GM10248 (cell line): ENCODE measurements at regions not wholly inside any gene's neighbourhood (a gene's known extent, or its start where the extent isn't known, plus 50 kb on each side); places are given as distances from the start of the nearest gene placed in this dataset.

ENCODE experiments used
- CTCF ChIA-PET: fragments of 300-600 bp; sonication (Branson Sonifier 250); formaldehyde crosslinking; extraction: SDS; loops from one replicate; lab custom pipeline; 2021; ENCODE audit warnings: antibody characterized with exemption; lab: Yijun Ruan, JAX
- POLR2A ChIA-PET: fragments of 350-650 bp; sonication (Branson Sonifier 250); formaldehyde crosslinking; extraction: SDS; loops from one replicate; lab custom pipeline; 2020; ENCODE audit warnings: antibody characterized with exemption; lab: Yijun Ruan, JAX
- DNase-seq: peaks from one replicate; pipeline ENCODE4 v3.0.0; 2012; ENCODE audit errors: extremely low spot score
- TF ChIP-seq, protein P1 (sequence below): IDR thresholded peaks from 2 replicates; pipeline ENCODE4 v1.5.1; 2012; ENCODE audit warnings: mild to moderate bottlenecking, low read depth; ENCODE audit errors: extremely low read depth, missing control alignments, control extremely low read depth

DNA sequence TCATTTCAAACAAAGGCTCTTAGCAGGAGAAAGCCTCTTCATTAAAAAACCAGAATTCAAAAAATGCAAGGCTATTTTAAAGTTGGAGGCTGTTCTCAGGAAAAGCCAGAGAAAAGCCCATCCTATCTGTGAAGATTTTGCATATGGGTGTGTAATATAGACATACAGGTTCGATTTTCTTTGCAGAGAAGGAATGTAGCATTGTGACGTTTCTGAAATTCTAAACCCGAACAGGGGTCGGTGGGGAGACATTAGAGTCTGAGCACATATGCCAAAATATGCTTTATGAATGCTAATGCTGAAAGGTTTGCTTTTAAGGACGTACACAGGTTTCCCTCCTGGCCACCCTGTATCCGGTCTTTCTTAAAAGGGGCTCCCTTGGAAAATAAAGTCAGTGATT, 363.1 kb upstream of the PAPPA start:
- POLR2A ChIA-PET, result no interaction called here

DNA sequence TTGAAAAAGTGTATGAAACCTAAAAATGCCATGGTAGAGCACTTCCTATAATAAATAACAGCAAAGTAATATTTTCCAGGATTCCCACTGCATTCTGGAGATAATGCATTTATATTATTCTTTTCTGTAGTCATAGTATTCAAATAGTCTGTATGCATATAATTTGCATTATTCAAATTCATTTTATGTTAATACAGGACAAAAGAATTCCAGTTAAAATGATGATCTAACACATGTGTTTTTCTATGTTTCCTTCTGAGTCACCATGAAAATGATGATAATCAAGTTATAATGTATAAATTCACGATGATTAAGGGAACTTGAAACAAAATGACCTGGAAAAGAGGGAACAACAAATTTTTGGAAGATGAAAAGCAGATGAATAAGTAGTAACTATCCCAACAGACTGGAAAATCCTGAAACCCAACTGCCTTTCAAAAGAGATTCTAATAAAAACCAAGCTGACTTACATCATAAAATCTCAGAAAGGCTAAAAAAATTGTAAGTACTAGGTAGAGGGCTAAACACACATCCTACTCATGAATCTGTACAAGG, 358.6 kb upstream of the PAPPA start:
- POLR2A ChIA-PET, result no interaction called here
- CTCF ChIA-PET, result no interaction called here
- TF ChIP-seq, protein P1, sequence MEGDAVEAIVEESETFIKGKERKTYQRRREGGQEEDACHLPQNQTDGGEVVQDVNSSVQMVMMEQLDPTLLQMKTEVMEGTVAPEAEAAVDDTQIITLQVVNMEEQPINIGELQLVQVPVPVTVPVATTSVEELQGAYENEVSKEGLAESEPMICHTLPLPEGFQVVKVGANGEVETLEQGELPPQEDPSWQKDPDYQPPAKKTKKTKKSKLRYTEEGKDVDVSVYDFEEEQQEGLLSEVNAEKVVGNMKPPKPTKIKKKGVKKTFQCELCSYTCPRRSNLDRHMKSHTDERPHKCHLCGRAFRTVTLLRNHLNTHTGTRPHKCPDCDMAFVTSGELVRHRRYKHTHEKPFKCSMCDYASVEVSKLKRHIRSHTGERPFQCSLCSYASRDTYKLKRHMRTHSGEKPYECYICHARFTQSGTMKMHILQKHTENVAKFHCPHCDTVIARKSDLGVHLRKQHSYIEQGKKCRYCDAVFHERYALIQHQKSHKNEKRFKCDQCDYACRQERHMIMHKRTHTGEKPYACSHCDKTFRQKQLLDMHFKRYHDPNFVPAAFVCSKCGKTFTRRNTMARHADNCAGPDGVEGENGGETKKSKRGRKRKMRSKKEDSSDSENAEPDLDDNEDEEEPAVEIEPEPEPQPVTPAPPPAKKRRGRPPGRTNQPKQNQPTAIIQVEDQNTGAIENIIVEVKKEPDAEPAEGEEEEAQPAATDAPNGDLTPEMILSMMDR, result no peak
- no peak for DNase-seq

More for the DNA sequence above, 363.1 kb upstream of the PAPPA start:
- no peak for DNase-seq
- TF ChIP-seq, protein P1, result no peak
- CTCF ChIA-PET, result interaction anchor here (1.0 kb wide), 1 partner anchor 8 kb away, joined by 3 read pairs; no protein-coding TSS in a partner anchor

DNA sequence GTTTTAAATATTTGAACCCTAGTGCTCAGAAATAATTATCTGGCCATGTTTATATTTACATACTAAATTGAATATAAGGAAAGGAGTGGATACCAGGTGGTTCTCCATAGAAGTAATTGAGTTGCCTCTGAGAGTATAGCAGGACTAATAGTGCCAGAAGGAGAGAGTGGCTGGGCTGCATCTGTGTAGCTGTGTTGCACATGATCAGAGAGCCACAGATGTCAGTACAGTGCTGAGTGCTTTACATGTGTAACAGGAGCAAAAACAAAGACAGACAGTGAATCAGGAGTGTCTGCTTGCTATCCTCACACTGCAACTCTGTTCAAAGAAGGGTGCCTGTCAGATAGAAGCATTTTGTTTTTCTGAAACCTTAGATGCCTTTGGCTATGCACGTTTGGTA, 353.9 kb upstream of the PAPPA start:
- CTCF ChIA-PET, result no interaction called here
- no peak for DNase-seq
- POLR2A ChIA-PET, result no interaction called here

DNA sequence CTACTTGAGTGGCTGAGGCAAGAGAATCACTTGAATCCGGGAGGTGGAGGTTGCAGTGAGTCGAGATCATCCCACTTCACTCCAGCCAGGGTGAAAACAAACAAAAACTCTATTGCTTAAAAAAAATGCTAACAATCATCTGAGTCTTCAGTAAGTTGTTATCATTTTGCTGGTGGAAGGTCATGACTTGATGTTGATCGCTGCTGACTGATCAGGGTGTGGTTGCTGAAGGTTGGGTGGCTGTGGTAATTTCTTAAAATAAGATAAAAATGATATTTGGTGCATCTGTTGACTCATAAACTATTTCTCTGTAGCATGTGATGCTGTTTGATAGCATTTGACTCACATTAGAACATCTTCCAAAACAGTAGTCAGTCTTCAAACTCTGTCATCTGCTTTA, 349.4 kb upstream of the PAPPA start:
- ChIA-PET CTCF (no interaction called here), POLR2A (no interaction called here)
- DNase-seq, result no peak
- TF ChIP-seq, protein P1, result no peak

More for the DNA sequence above, 353.9 kb upstream of the PAPPA start:
- TF ChIP-seq, protein P1, result no peak

DNA sequence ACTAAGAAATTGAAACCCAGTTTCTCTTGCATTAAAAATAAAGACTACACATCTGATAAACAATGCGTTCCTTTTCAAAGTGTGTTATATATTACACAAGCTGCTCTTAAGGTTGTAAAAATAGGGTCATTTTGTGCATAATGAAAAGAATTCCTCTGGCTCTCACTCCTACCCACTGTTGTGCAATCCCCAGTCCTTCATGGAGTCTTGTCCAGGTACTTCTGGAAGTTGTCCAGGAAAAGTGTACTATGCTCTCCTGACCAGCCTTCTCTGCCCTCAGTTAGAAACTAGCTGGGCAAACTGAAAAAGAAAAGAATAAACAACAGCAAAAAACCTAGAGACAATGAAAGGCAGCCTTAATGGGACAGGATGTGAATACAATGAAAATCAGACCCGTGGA, 345.5 kb upstream of the PAPPA start:
- POLR2A ChIA-PET, result no interaction called here
- DNase-seq, result no peak
- TF ChIP-seq, protein P1, result no peak
- CTCF ChIA-PET, result no interaction called here

DNA sequence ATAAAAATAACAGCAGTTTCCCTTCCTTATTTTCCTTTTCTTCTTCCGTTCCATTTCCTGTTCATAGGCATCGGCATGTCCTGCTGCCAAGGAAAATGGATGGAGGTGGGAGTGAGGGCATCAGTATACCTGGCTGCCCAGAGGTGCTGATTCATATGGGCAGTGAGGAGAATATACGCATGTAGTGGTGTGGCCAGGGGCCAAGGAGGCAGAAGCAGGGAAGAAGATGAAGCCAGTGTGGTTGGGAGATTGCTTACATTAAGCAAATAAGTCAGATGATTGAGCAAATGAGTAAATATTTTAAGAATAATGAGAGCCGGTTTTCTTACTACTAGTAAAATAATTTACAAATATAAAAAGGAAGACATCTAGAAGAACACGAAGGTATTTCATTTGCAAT, 344.9 kb upstream of the PAPPA start:
- ChIA-PET POLR2A (no interaction called here), CTCF (no interaction called here)
- DNase-seq, result no peak
- TF ChIP-seq, protein P1, result no peak
